Panc1 (cell line): ENCODE measurements at regions not wholly inside any gene's neighbourhood (a gene's known extent, or its start where the extent isn't known, plus 50 kb on each side); places are given as distances from the start of the nearest gene placed in this dataset.

Source experiments
- ATAC-seq: fragments of 200-7000 bp; cut with Tn5 transposase; 2 replicates; pipeline ENCODE4 v1.9.1; 2020; ENCODE audit warnings: mild to moderate bottlenecking, moderate library complexity
- BruUV-seq: library from RNA; stranded (reverse); fragments of 400-500 nt; replicated peaks from 2 replicates; lab custom pipeline; 2021; lab: Mats Ljungman, UMichigan
- CTCF ChIA-PET: fragments of 300-600 bp; sonication (Branson Sonifier 250); formaldehyde crosslinking; loops from one replicate; lab custom pipeline; 2022; ENCODE audit warnings: antibody characterized with exemption; lab: Charles Lee
- POLR2A ChIA-PET: fragments of 300-600 bp; sonication (Branson Sonifier 250); formaldehyde crosslinking; loops from one replicate; lab custom pipeline; 2022; ENCODE audit warnings: antibody characterized with exemption; lab: Charles Lee
- DNase-seq: peaks from one replicate; pipeline ENCODE4 v3.0.0-alpha.2; 2010; ENCODE audit warnings: low read depth, low spot score
- H3K27ac ChIP-seq: 2 replicates; pipeline ENCODE4 v1.5.1; 2011; ENCODE audit warnings: mild to moderate bottlenecking, low read length, inconsistent platforms
- H3K27me3 ChIP-seq: fragments of 200-500 bp; sonication (Bioruptor generic); 2 replicates; pipeline ENCODE4 v1.6.0; 2014; ENCODE audit warnings: low read length, inconsistent platforms; ENCODE audit not compliant: control insufficient read depth, insufficient read depth
- H3K36me3 ChIP-seq: fragments of 200-500 bp; sonication (Bioruptor generic); 2 replicates; pipeline ENCODE4 v1.5.1; 2014; ENCODE audit warnings: inconsistent platforms, mild to moderate bottlenecking, low read length, moderate library complexity; ENCODE audit not compliant: control insufficient read depth, insufficient read depth
- H3K4me1 ChIP-seq: 2 replicates; pipeline ENCODE4 v1.5.1; 2011; ENCODE audit warnings: inconsistent platforms, mild to moderate bottlenecking, low read length, moderate library complexity; ENCODE audit not compliant: control insufficient read depth, insufficient read depth
- H3K4me3 ChIP-seq, 2 experiments: 2 replicates each; pipeline ENCODE4 v1.5.1; 2011 to 2012; ENCODE audit warnings: low read depth in 2 of 2, low read length in 2 of 2, mild to moderate bottlenecking in 2 of 2, inconsistent platforms in 1 of 2, moderate library complexity in 1 of 2
- H3K9me3 ChIP-seq: fragments of 200-500 bp; sonication (Bioruptor generic); 2 replicates; pipeline ENCODE4 v1.5.1; 2014; ENCODE audit warnings: low read depth, mild to moderate bottlenecking, inconsistent platforms, low read length, moderate library complexity; ENCODE audit not compliant: control insufficient read depth, insufficient read depth
- POLR2AphosphoS5 ChIP-seq: IDR thresholded peaks from 2 replicates; pipeline ENCODE4 v1.6.1; 2012; ENCODE audit warnings: mild to moderate bottlenecking, low read depth, low read length, moderate library complexity
- SIN3A ChIP-seq: IDR thresholded peaks from 2 replicates; pipeline ENCODE4 v1.6.1; 2012; ENCODE audit warnings: low read depth, mild to moderate bottlenecking, low read length, moderate library complexity, borderline replicate concordance; ENCODE audit not compliant: insufficient read depth
- TCF7L2 ChIP-seq: IDR thresholded peaks from 2 replicates; pipeline ENCODE4 v1.6.1; 2011; ENCODE audit warnings: mild to moderate bottlenecking, low read depth, low read length, inconsistent platforms
- in situ Hi-C: cut with HindIII; loops from 2 replicates; pipeline ENCODE4 v1.10.0; 2016; ENCODE audit warnings: low sequenced_read_pairs, low pct_unique_long_range_greater_than_20kb
- intact Hi-C: fragments of 100-400 bp; cut with micrococcal nuclease; formaldehyde crosslinking; loops from one replicate; pipeline ENCODE4 v1.10.0; 2022; ENCODE audit not compliant: unreplicated experiment
- TF ChIP-seq, protein P1 (sequence below), 2 experiments: IDR thresholded peaks; 2 replicates each; pipeline ENCODE4 v1.6.1; 2011 to 2012; ENCODE audit warnings: low read depth in 2 of 2, control low read depth in 1 of 2, low read length in 1 of 2, mild to moderate bottlenecking in 1 of 2, moderate library complexity in 1 of 2; ENCODE audit not compliant: insufficient read depth in 1 of 2
- TF ChIP-seq, protein P2 (sequence below): fragments of 450-650 bp; IDR thresholded peaks from 2 replicates; pipeline ENCODE4 v1.5.1; 2017; ENCODE audit warnings: mild to moderate bottlenecking

DNA sequence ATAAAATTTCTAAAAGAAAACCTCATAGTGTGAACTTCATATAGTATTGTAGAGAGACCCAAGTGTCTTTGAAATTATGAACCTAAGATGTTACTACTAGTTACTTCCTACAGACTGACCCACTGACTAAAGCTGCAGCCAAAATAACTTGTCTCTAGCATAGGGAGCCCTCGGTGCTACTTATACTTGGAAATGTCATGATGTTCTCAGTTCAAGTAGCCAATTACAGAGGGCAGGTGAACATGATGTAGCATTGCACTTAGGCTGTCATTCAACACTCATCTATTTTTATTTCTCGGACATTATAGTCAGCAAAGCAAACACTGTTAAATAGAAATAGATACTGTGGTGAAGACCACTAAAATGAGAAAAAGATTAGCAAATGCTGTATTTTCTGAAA lies 165.6 kb downstream of the AREG start:
- ATAC-seq, result no peak
- Histone ChIP-seq H3K9me3 (no peaks in the 10 kb centered on the region), H3K27me3 (no peaks in the 10 kb centered on the region), H3K36me3 (no peaks in the 10 kb centered on the region), H3K4me3 (no peak overlapping the region), H3K4me1 (no peaks in the 10 kb centered on the region), H3K27ac (no peak overlapping the region)
- in situ Hi-C loops, result no loop called here
- POLR2A ChIA-PET, result no interaction called here
- no peak for TF ChIP-seq POLR2AphosphoS5
- TF ChIP-seq, protein P1, sequence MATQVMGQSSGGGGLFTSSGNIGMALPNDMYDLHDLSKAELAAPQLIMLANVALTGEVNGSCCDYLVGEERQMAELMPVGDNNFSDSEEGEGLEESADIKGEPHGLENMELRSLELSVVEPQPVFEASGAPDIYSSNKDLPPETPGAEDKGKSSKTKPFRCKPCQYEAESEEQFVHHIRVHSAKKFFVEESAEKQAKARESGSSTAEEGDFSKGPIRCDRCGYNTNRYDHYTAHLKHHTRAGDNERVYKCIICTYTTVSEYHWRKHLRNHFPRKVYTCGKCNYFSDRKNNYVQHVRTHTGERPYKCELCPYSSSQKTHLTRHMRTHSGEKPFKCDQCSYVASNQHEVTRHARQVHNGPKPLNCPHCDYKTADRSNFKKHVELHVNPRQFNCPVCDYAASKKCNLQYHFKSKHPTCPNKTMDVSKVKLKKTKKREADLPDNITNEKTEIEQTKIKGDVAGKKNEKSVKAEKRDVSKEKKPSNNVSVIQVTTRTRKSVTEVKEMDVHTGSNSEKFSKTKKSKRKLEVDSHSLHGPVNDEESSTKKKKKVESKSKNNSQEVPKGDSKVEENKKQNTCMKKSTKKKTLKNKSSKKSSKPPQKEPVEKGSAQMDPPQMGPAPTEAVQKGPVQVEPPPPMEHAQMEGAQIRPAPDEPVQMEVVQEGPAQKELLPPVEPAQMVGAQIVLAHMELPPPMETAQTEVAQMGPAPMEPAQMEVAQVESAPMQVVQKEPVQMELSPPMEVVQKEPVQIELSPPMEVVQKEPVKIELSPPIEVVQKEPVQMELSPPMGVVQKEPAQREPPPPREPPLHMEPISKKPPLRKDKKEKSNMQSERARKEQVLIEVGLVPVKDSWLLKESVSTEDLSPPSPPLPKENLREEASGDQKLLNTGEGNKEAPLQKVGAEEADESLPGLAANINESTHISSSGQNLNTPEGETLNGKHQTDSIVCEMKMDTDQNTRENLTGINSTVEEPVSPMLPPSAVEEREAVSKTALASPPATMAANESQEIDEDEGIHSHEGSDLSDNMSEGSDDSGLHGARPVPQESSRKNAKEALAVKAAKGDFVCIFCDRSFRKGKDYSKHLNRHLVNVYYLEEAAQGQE (IDR thresholded peaks at IDR 0.05; ENCODE audit: insufficient read depth in 1 of 2, low read depth in 2 of 2, low read length in 1 of 2), result no peak
- TF ChIP-seq TCF7L2, result no peak
- TF ChIP-seq SIN3A, result no peak
- TF ChIP-seq, protein P2, sequence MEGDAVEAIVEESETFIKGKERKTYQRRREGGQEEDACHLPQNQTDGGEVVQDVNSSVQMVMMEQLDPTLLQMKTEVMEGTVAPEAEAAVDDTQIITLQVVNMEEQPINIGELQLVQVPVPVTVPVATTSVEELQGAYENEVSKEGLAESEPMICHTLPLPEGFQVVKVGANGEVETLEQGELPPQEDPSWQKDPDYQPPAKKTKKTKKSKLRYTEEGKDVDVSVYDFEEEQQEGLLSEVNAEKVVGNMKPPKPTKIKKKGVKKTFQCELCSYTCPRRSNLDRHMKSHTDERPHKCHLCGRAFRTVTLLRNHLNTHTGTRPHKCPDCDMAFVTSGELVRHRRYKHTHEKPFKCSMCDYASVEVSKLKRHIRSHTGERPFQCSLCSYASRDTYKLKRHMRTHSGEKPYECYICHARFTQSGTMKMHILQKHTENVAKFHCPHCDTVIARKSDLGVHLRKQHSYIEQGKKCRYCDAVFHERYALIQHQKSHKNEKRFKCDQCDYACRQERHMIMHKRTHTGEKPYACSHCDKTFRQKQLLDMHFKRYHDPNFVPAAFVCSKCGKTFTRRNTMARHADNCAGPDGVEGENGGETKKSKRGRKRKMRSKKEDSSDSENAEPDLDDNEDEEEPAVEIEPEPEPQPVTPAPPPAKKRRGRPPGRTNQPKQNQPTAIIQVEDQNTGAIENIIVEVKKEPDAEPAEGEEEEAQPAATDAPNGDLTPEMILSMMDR, result no peak
- BruUV-seq, result no TSS peak
- intact Hi-C loops, result no loop called here
- CTCF ChIA-PET, result no interaction called here
- DNase-seq, result no peak

DNA sequence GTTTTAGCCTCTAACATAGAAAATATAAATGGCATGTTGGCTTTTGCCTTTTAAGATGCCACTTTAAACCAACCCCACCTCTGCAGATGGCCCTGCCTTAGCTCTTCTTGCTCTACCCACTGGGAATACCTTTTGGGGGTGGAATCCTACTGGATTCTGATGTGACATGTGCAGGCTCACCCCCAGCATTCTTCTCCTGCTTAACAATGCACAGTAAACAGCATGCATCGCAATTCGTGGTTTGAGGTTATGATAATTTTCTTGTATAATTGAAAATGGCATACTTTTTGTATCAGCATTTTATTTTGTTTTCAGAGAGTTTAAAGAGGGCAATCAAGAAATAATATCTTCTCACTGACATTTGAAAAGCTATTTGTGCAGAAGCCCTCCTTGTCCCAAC lies 167.9 kb downstream of the AREG start:
- TF ChIP-seq TCF7L2, result no peak
- intact Hi-C loops (no loop called here), in situ Hi-C loops (no loop called here)
- no peak overlapping the region for H3K27ac ChIP-seq
- H3K27me3 ChIP-seq, result no peaks in the 10 kb centered on the region
- H3K36me3 ChIP-seq, result no peaks in the 10 kb centered on the region
- no peaks in the 10 kb centered on the region for H3K9me3 ChIP-seq
- no peaks in the 10 kb centered on the region for H3K4me1 ChIP-seq
- no TSS peak for BruUV-seq
- no peak for DNase-seq
- CTCF ChIA-PET, result no interaction called here
- no peak overlapping the region for H3K4me3 ChIP-seq
- POLR2A ChIA-PET, result no interaction called here
- ATAC-seq, result no peak

DNA sequence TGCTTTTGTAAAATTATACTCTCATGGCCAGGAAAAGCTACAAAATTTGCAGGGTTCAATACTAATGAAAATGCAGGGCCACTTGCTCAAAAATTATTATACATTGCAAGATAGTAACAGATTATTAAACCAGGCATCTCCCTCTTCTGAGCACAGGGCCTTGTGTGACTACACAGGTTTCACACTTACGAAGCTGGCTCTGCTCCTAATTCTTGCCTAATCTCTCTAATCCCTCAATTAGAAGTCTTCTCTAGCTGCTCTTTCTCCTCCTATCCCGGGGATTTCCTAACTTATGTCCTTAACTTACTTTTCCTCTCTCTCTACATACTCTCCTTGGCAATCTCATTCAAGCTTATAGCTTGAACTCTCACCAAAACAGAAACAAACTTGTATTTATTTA lies 168.3 kb downstream of the AREG start:
- in situ Hi-C loops, result no loop called here

More for the DNA sequence above, 168.3 kb downstream of the AREG start:
- H3K9me3 ChIP-seq, result no peaks in the 10 kb centered on the region
- ChIA-PET CTCF (no interaction called here), POLR2A (no interaction called here)
- no peak overlapping the region for H3K4me3 ChIP-seq
- intact Hi-C loops, result no loop called here
- H3K4me1 ChIP-seq, result no peaks in the 10 kb centered on the region
- BruUV-seq, result no TSS peak
- no peaks in the 10 kb centered on the region for H3K27me3 ChIP-seq
- TF ChIP-seq, protein P1 (IDR thresholded peaks at IDR 0.05; ENCODE audit: insufficient read depth in 1 of 2, low read depth in 2 of 2, low read length in 1 of 2), result no peak
- no peak for TF ChIP-seq TCF7L2
- DNase-seq (no peak), ATAC-seq (no peak)
- H3K36me3 ChIP-seq, result no peaks in the 10 kb centered on the region
- H3K27ac ChIP-seq, result no peak overlapping the region
